HG03457 (cell line): ENCODE measurements at regions not wholly inside any gene's neighbourhood (a gene's known extent, or its start where the extent isn't known, plus 50 kb on each side); places are given as distances from the start of the nearest gene placed in this dataset.

Experiments used
- ATAC-seq: cut with Tn5 transposase; IDR thresholded peaks from one replicate; pipeline ENCODE4 v1.9.1; 2021; ENCODE audit warnings: moderate number of reproducible peaks; ENCODE audit not compliant: unreplicated experiment

DNA sequence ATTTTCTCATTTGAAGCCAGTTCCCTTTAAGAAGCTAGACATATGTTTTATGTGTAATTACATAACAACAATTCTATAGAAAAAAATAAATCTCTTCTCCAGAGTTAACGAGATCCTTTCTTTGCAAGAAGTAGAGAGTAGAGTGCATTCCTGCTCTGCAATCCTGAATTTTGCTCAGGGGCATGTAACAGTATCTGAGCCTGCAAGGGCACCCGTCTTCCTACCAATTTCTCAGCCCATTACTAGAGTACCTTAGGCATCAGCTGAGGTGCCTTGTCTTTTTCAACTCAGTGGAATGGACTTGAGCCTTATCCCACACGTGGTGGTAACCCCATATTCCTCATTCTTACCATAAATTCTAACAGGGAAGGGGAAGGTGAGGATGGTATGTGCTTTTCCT, 205.9 kb downstream of the IKZF2 start:
- ATAC-seq, result no peak

DNA sequence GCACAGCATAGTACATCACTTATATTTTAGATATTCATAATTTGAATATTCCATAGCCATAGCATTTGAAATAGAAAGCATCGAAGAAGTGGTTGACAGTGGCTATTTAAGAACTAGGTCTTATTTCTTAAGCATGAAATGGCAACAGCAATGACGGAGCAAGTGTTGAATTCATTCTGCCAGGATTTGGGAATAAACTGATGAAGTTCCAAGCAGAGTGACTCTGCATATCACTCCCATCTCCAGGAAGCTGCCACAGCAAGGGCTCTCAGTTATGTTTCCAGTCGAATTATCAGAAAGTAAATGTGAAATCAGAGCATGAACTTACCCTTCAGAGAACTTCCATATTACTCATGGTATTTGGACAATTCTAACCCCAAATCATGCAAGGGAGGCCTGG, 208.1 kb downstream of the IKZF2 start:
- ATAC-seq, result no peak

DNA sequence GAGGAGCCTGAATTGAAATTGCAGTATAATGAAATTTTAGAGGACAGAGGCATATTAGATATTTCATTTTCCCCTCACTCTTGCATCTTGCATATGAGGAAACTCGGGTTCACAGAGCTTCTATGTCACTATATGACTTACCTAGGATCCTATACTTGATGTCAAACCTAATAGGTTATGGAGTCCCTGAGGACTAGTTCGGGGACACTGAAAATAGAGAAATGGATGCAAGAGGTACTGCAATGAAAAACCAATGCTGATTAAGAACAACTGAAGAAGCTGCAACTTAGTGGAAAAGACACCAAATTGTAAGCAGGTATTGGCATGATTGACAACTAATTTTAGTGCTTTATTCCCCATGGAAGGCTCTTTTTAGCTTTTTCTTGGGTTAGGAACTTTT, 210.1 kb downstream of the IKZF2 start:
- ATAC-seq, result no peak

DNA sequence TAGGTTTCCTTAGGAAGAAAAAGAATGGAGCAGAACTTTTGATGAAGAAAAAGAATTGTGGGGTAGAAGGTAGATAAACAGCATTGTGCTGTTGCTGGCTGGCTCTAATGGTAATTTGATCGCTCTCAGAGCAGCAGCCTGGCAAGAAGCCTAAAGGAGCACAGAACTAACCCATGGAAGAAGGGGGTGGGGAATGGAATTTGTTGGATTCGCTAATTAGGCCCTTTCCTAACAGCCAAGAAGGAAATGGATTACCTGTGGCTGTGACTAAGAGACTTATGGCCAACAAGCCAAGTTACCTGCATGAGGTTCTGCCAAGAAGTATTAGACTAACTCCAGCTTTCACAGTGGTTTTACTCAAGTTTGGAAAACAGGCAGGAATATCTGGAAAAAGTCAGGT, 210.6 kb downstream of the IKZF2 start:
- ATAC-seq, result no peak

DNA sequence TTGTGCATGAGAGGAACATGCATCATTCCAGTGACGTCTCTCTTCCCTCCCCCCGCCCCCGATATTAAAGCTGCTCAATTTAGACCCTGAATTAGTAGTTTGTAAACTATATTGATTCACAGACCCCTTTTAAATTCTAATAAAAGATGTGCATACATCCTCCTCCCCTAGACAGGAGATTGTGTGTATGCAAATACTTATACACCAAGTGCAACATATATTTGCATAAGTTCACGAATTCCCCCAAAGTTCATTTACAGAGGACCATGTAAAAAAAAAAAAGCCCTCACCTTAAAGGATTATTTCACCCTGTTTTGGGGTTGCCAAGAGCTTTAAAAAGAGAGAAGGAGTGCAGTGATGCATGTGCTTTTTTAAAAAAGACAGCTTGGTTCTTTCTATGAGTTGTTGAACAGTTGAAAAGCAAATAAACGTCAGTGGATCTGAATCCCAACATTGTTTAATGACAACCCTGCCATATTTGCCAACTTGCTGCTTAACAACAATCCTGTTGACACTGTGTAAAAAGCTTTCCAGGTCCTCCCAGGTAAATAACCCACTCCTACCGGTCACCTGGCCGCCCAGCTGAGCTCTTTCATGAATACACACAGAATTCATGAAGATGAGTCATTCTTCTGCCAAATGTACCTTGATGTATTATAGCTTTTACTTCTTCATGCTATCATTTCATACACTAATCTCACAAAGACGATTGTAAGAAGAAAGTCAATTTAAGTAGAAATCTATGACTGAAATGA, 211.5 kb downstream of the IKZF2 start:
- no peak for ATAC-seq

DNA sequence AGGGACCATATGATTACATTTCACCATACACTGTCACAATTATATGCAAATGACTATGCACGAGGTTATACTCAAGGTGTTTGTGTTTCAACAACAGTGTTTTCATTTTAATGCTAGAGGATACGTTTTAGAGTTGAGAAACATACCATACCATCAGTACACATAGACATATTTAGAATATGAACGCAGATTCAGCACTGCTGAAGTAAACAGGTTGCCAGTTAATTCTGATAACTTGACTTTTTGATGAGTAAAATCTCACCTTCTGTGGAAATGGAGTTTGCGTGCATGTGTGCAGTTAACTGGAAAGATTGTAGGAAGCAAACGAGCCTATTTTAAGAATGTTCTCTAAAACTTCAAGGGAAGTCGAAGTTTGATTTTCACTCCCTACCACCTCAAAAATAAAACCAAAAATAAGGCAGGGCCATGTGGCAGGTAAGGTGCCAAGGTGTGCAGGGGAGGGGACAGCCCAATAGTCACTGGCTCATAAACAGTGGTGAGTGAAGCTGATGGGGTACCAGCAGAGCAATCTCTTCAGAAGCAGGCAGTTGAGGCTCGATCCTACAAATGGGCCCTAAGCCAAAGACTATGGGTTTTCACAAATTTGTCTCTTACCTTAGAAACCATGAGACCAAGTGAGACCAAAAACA, 213.1 kb downstream of the IKZF2 start:
- ATAC-seq, result no peak

DNA sequence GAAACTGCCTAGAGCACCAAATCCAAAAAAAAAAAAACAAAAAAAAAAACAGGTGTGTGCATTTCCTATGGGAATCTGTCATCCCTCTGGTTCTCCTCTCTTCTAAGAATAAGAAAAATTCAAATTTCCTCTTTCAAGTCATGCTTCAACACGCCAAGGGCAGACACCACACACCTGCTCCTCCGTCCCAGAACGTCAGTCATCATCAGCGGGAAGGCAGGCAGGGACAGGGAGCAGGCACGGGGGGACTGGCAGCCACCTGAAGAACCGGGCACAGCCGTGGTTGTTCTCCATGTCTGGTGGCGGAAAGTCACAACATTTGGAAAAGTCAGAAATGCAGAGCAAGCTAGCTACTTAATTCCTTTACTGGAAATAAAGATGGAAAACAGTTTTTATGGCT, 214.8 kb downstream of the IKZF2 start:
- ATAC-seq, result no peak

DNA sequence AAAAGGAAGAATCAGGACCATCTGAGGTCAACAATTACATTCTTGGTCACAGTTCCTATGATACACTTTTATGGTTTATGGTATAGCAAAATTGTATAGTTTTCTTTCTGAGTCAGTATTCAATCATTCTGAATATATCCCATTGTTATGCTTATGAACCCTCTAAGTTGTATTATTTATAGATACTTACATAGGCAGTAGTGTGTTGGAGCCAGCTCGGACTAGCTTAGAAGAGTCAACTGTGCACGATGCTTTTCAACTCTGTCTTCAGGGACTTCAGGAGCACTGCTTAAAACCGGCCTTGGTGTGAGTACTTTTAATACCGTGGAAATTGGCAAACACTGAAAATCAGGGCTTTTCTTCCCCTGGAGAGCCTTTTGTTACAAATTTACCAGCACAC, 215.7 kb downstream of the IKZF2 start:
- ATAC-seq, result no peak

DNA sequence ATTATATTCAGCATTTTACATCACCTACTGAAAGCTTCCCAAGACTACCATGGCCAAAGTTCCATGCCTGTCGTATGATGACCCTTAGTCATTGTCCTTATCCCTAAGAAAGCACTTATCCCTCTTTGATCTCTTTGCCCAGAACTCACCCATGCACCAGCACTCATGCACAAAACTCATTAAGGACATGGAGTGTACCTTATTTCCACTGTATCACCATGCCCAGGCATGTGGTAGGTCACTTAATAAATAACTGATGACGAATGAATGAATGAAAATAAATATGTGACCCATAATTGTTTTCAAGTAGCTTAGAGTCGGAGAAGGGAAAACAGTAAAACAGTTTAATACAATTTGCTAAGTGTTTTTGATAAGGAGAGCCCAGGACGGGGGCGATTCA, 220.1 kb downstream of the IKZF2 start:
- ATAC-seq, result no peak

DNA sequence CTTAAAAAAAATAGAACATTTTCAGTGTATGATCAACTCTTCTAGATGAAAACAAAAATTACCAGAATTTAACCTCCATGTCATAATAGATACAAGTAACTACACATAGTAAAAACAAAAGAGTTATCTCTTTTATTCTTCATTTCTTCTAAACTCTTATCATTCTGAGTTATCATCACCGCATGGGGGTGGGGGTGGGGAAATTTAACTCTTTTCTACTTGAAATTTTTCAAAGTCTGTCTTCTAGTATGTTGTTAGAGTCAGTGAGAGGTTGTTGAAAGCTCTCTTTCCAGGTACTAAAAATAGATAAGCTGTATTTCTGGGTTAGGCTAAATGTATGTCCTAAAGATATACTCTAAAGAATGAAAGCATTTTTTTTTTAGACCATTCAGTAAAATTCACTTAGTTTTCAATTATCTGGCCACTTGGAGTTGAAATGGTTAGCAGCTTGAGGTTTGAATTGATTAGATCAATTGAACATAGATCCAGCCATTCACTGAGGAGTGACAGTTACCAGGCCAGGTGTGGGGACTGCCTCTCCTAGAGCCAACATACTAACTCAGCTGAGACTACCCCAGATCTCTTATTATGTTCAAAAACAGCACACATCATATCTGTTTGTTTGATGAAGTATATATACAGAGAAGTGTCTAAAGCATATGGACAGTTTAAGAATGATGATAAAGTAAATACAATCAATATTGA, 220.7 kb downstream of the IKZF2 start:
- no peak for ATAC-seq

DNA sequence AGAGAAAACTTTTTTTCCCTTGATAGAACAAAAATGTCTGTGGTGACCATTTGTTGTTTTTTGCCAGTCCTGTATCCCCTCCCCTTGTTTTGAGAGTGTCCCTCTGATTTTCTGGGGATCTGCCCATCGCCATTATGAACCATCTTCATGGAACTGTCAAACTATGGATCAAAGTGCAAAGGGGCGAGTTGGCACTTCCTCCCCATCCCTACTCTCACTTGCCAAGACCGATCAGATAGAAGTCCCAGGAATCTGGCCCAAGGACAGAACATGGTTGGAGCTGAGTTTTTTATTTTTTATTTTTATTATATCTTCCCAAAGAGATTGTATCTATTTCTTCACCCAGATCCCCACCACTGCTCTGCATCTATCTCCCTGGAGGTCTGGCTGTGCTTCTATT, 221.4 kb downstream of the IKZF2 start:
- ATAC-seq, result no peak

DNA sequence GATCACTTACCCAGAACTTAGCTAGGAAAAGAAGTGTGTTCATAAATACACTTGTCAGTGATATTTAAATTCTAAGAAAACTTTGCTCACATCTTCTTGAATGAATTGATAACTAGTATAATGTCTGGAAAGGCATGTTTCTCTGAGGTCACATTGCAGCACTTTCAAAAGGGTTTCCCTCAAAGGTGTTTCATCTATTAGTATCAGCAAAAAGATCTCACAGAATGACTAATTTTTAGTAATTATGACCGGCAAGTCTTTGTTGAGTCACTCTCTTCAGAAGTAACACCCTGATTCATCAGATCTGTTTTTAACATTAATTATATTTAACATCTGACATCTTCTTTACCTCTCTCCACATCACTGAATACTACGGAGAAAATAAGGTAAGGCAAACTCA, 222.3 kb downstream of the IKZF2 start:
- ATAC-seq, result no peak

DNA sequence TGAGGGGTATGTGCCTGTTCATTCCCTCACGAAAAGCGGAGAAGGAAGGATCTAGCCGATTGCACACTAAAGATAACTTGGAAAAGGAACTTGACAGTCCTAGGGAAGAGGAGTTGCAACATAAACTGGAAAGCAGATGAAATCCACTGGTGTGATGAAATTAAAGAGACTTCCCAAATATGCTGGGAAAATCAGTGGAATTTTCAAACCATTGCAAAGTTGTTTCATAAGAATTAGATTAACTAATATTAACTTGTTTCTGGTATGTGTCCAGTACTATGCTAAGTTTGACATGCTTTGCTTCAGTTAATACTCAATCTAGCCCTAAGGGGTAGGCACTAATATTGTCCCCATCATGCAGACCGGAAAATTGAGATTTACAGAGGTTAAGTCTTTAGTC, 222.7 kb downstream of the IKZF2 start:
- ATAC-seq, result no peak

DNA sequence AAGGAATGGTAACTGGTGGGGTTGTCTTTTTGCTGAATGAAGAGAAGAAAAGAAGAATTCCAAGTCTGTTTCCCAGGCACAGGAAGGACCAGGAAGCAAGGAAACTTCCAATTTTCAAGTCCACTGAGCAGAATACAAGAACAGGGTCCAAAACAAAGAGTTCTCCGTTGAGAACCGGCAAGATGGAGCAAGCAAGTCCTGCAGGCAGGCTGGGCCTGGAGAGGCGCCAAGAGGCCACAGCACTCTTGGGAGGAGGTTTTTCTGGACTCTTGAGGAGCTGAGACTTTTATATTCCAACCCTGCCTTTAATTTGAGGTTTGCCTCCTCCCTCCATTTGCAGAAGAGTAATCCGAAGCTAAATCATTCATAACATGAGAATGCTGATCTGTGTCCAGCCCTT, 224.5 kb downstream of the IKZF2 start:
- ATAC-seq, result no peak

DNA sequence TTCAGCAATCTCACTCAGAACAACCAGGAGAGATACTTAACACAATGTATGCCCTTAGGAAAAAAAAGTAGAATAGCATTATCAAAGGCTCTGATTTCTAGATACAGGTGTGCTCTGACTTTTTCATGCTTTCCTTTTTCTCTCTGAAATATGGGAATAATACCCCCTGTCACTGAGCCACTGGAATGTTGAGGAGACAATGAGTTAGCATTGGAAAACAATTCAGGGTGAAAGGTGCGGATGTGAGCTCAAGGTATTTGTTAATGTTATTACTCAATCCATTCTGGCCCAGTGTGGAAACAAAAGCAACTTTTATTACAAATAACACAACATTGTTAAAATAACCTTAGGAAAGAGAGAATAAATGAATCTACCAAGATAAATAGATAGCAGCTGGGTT, 228.0 kb downstream of the IKZF2 start:
- no peak for ATAC-seq

DNA sequence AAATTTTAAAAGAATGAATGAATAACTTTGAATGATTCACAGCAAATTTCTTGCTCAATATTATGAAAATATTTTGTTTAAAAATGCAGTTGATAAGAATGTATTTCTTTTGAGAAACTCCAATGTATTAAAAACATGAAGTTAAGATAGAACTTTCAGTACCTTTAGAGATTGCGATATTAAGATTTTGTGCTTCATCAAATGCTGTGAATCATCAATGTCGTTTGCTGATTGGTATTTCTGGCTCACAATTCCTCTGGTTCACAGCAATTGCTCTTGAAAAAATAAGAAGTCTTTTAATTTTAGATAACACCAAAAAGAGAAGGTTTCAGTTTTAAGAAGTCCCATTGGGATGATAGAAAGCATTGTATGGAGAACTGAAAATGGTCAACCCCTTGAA, 228.7 kb downstream of the IKZF2 start:
- no peak for ATAC-seq

DNA sequence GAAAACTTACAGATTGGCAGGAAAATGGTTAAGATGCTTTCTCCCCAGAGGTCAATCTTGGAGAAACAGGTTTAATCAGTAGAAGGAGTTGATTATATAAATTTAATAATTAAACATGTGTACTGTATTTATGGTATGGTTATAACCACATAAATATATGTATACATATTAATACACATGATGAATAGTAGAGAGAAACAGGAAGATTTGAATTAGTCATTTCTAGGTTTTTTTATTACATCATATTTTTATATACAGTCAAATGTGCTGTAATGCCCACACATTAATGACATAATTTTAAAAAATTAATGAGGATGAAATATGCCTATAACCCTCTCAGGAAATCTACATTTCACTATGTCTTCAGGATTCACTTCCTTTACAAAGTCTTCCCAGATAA, 229.7 kb downstream of the IKZF2 start:
- ATAC-seq, result no peak

DNA sequence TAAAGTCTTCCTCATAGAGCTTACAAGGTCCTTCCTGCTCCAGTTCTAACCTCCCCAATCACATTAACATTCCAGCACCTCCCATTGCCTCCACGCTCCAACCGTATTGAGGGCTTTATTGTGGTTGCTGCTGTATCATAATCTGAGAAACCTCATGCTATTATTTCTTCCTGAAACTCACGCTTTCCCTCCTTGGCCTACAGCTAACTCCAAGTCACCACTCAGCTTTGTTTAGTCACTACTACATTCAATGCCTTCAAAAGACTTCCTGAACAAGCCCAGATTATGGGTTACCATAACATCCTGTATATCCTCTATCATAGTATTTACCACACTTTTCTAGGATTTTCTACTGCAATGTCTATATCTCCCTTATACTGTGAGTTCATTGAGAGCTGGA, 230.4 kb downstream of the IKZF2 start:
- ATAC-seq, result no peak

DNA sequence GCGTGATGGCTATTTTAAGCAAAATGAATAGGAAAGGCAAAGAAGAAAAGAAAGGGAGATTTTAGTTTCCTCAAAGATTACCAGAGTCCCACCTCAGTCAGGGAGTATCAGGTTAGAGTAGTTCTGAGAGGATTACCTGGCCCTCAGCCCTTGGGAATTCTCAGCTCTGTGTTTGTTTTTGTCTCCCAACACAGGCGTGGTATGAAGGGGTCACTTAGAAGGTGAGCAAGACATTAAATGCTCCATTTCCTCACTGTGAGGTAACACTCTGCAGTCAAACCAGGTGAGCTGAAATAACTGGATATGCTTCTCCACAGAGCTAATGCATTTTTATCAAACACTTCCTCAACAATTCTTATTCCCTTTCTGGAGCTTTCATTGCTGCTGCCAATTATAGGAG, 232.2 kb downstream of the IKZF2 start:
- ATAC-seq, result no peak

DNA sequence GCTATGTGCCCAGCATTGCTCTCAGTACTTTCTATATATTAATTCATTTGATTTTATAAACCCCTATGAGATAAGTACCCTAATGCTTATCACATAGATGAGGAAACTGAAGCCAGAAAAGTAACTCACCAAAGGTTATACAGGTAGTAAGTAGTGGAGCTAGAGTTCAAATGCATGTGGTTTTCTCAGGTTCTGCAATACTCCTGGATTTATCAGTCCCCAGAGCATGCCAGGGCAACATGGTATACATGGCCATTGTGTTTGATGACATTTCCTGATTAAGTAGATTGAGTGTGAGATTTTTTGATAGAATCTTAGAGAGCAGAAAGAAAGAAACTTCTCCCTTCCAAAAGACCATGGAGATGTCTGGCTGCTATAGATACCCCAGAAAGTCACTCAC, 233.1 kb downstream of the IKZF2 start:
- ATAC-seq, result no peak

DNA sequence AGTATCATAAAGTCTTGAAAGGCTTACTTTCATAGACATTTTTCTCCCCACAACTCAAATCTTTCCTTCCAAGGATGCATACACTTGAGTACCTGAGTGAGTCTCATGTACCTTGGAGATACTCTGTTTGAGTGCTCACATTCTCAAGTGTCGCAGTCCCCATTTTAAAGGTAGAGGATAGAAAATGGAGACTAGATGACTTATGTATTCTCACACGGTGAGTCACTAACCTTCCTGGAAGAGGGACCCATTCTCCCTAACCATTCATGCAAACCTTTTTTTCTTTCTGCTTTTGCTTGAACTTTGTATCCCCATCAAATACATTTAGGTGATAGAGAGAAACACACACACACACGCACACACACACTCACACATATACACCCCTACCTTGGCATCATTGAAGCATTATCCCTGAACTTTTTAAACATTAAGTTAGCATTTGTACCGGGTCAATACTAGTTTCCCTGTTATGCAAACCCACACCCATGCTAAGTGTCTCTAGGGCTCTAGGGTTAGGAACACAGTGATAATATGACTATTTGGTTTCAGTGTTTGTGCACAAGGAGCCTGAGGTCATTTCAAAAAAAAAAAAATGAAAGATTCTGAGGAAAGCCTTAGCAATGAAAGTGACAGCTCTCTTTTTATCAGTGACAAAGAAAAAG, 236.2 kb downstream of the IKZF2 start:
- no peak for ATAC-seq

DNA sequence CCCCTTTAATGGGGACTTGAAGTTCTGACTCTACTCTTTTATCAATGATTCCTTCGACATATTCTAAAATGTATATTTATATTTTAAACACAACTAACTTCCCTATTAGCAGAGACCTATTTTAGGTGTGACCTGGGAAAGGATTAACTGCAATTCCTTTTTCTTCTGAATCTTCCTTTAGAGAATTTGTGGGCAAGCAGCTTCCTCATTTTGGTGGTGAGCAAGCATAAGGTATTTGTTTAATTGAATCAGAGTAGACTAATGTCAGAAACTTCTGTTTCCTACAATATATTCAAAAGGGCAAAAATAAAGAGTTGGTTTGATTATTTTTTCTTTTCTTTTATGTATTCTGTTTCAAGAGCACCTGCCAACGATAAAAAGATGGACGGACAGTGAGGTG, 237.0 kb downstream of the IKZF2 start:
- ATAC-seq, result no peak
